ENCODE measurements at regions not wholly inside any gene's neighbourhood (a gene's known extent, or its start where the extent isn't known, plus 50 kb on each side); places are given as distances from the start of the nearest gene placed in this dataset.

DNA sequence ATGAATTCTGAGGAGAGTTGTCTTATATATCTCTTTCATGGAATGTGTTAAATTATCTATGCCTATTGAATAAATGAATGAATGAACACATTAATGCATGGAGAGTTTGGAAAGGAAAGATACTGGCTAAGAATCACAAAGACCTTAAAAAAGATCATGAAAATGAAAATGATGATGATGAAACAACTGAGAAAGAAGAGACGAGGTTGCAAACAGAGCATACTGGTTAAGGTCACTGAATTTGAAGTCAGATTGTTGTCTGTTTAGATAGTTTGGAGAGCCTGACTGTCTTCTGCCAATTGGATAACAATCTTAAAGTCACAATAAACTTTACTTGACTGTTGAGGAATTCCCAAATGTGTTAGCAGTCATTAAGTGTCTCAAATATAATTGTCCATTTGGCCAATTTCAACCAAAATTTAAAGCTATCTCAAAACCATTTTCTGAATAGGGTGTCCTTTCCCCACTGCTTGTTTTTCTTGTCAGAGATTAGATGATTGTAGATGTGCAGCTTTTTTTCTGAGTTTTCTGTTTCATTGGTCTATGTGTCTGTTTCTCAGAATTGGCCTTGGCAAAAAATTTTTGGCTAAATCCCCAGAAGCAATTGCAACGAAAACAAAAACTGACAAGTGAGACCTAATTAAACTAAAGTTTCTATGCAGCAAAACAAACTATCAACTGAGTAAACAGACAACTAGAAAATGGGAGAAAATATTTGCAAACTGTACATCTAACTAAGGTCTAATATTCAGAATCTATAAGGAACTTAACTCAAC lies 132.2 kb downstream of the PTGER3 start:
- DNase-seq (ENCODE audit: low read depth) = no peak
- TF ChIP-seq, protein P1, sequence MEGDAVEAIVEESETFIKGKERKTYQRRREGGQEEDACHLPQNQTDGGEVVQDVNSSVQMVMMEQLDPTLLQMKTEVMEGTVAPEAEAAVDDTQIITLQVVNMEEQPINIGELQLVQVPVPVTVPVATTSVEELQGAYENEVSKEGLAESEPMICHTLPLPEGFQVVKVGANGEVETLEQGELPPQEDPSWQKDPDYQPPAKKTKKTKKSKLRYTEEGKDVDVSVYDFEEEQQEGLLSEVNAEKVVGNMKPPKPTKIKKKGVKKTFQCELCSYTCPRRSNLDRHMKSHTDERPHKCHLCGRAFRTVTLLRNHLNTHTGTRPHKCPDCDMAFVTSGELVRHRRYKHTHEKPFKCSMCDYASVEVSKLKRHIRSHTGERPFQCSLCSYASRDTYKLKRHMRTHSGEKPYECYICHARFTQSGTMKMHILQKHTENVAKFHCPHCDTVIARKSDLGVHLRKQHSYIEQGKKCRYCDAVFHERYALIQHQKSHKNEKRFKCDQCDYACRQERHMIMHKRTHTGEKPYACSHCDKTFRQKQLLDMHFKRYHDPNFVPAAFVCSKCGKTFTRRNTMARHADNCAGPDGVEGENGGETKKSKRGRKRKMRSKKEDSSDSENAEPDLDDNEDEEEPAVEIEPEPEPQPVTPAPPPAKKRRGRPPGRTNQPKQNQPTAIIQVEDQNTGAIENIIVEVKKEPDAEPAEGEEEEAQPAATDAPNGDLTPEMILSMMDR (IDR thresholded peaks at IDR 0.05; ENCODE audit: insufficient read depth, low read length, poor library complexity, severe bottlenecking) = no peak
- no peaks in the 10 kb centered on the region for H3K27me3 ChIP-seq (ENCODE audit: control insufficient read depth, insufficient read depth, low read length)
- no peaks in the 10 kb centered on the region for H3K36me3 ChIP-seq (ENCODE audit: control insufficient read depth, insufficient read depth, low read length)
- no peak overlapping the region for H3K4me3 ChIP-seq (ENCODE audit: low read depth, low read length)

DNA sequence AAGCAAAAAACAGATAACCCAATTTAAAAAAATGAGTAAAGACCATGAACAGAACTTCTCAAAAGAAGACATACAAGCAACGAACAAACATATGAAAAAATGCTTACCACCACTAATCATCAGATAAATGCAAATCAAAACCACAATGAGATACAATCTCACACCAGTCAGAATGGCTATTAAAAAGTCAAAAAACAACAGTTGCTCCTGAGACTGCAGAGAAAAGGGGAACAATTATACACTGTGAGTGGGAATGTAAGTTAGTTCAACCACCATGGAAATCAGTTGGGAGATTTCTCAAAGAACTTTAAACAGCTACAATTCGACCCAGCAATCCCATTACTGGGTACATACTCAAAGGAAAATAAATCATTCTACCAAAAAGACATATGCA lies 131.6 kb downstream of the PTGER3 start:
- Histone ChIP-seq H3K36me3 (ENCODE audit: control insufficient read depth, insufficient read depth, low read length) (no peaks in the 10 kb centered on the region), H3K4me3 (ENCODE audit: low read depth, low read length) (no peak overlapping the region), H3K27me3 (ENCODE audit: control insufficient read depth, insufficient read depth, low read length) (no peaks in the 10 kb centered on the region)
- TF ChIP-seq, protein P1 (IDR thresholded peaks at IDR 0.05; ENCODE audit: insufficient read depth, low read length, poor library complexity, severe bottlenecking) = no peak
- no peak for DNase-seq (ENCODE audit: low read depth)

DNA sequence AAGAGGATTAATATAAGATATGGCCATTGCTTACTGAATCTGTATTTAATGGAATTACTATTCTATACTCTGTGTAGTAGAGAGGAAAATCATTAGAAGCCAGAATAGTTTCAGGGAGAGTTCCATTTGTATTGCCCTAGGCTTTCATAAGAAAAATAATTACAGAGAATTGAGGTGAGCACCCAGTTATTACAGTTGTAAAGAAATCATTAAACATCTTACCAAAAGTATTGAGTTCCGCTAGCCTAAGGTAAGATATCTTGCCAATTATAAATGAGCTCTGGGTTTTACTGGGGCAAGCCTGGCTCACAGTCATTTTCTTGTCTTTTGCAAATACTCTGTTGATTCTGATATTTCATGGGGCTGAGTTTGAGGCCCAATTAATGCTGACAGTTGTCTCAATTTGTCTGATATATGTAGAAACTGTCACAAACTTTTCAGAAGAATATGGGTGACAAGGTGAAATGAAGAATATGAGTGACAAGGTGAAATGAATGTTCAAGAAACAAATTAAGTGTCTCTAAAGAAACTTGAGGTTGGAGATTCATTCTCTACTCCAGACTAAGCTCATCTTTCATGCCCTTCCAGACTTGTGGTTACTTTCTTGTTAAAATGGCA lies 127.8 kb downstream of the PTGER3 start:
- no peak for DNase-seq (ENCODE audit: low read depth)
- H3K27me3 ChIP-seq (ENCODE audit: control insufficient read depth, insufficient read depth, low read length) = no peaks in the 10 kb centered on the region
- TF ChIP-seq, protein P1 (IDR thresholded peaks at IDR 0.05; ENCODE audit: insufficient read depth, low read length, poor library complexity, severe bottlenecking) = no peak

More for the DNA sequence above, 127.8 kb downstream of the PTGER3 start:
- Histone ChIP-seq H3K4me3 (ENCODE audit: low read depth, low read length) (no peak overlapping the region), H3K36me3 (ENCODE audit: control insufficient read depth, insufficient read depth, low read length) (no peaks in the 10 kb centered on the region)

All from kidney epithelial cell (primary cell).